ENCODE measurements at regions not wholly inside any gene's neighbourhood (a gene's known extent, or its start where the extent isn't known, plus 50 kb on each side); places are given as distances from the start of the nearest gene placed in this dataset.

GRCh38 chr16:13390986-13391305 lies 489.5 kb downstream of the SHISA9 start:
- TF ChIP-seq, protein P1, sequence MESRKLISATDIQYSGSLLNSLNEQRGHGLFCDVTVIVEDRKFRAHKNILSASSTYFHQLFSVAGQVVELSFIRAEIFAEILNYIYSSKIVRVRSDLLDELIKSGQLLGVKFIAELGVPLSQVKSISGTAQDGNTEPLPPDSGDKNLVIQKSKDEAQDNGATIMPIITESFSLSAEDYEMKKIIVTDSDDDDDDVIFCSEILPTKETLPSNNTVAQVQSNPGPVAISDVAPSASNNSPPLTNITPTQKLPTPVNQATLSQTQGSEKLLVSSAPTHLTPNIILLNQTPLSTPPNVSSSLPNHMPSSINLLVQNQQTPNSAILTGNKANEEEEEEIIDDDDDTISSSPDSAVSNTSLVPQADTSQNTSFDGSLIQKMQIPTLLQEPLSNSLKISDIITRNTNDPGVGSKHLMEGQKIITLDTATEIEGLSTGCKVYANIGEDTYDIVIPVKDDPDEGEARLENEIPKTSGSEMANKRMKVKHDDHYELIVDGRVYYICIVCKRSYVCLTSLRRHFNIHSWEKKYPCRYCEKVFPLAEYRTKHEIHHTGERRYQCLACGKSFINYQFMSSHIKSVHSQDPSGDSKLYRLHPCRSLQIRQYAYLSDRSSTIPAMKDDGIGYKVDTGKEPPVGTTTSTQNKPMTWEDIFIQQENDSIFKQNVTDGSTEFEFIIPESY (IDR thresholded peaks at IDR 0.05), result no peak
- no peak for TF ChIP-seq TAF1 (conservative IDR thresholded peaks at IDR 0.05)
- TF ChIP-seq HNF4A (conservative IDR thresholded peaks at IDR 0.05), result no peak
- TF ChIP-seq SP1 (IDR thresholded peaks at IDR 0.05), result no peak
- no peak for TF ChIP-seq ATF3 (IDR thresholded peaks at IDR 0.05)
- no peak for TF ChIP-seq FOXA1 (IDR thresholded peaks at IDR 0.05)
- TF ChIP-seq RAD21 (IDR thresholded peaks at IDR 0.05), result no peak
- no peak for TF ChIP-seq NR2F2 (IDR thresholded peaks at IDR 0.05)
- no peak for TF ChIP-seq GABPA (IDR thresholded peaks at IDR 0.05 in 1 of 2, conservative IDR thresholded peaks at IDR 0.05 in 1 of 2)
- no peak for TF ChIP-seq REST (IDR thresholded peaks at IDR 0.05)
- no peak for TF ChIP-seq EGR1 (IDR thresholded peaks at IDR 0.05; ENCODE audit: low read depth in 2 of 2)
- TF ChIP-seq YY1 (IDR thresholded peaks at IDR 0.05), result no peak
- no peak for TF ChIP-seq JUND (IDR thresholded peaks at IDR 0.05)
- TF ChIP-seq MAX (IDR thresholded peaks at IDR 0.05), result no peak
- TF ChIP-seq FOXA2 (IDR thresholded peaks at IDR 0.05), result no peak
- TF ChIP-seq, protein P2, sequence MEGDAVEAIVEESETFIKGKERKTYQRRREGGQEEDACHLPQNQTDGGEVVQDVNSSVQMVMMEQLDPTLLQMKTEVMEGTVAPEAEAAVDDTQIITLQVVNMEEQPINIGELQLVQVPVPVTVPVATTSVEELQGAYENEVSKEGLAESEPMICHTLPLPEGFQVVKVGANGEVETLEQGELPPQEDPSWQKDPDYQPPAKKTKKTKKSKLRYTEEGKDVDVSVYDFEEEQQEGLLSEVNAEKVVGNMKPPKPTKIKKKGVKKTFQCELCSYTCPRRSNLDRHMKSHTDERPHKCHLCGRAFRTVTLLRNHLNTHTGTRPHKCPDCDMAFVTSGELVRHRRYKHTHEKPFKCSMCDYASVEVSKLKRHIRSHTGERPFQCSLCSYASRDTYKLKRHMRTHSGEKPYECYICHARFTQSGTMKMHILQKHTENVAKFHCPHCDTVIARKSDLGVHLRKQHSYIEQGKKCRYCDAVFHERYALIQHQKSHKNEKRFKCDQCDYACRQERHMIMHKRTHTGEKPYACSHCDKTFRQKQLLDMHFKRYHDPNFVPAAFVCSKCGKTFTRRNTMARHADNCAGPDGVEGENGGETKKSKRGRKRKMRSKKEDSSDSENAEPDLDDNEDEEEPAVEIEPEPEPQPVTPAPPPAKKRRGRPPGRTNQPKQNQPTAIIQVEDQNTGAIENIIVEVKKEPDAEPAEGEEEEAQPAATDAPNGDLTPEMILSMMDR (IDR thresholded peaks at IDR 0.05; ENCODE audit: low read depth, low read length, missing input control), result no peak
- TF ChIP-seq HNF4G (IDR thresholded peaks at IDR 0.05), result no peak
- TF ChIP-seq RXRA (IDR thresholded peaks at IDR 0.05), result no peak
- Histone ChIP-seq H3K4me3 (ENCODE audit: low read depth in 1 of 3, low read length in 3 of 3) (no peak overlapping the region), H3K9me3 (ENCODE audit: control insufficient read depth in 4 of 4, low read length in 3 of 4) (no peaks in the 10 kb centered on the region), H3K4me1 (ENCODE audit: control insufficient read depth in 4 of 4, insufficient read depth in 4 of 4, low read length in 3 of 4) (no peaks in the 10 kb centered on the region), H3K9ac (ENCODE audit: low read depth in 1 of 2, low read length in 2 of 2) (no peak overlapping the region), H3K36me3 (ENCODE audit: control insufficient read depth in 4 of 4, insufficient read depth in 3 of 4, low read depth in 1 of 4, low read length in 3 of 4) (peaks cover 0 to 3% (median 0%) of the 10 kb centered on the region in 4 donors), H3K27ac (ENCODE audit: low read depth in 1 of 2, low read length in 2 of 2) (no peak overlapping the region), H3K27me3 (ENCODE audit: control insufficient read depth in 4 of 4, insufficient read depth in 4 of 4, low read length in 3 of 4) (no peaks in the 10 kb centered on the region)
- DNase-seq (ENCODE audit: low spot score), result no peak

- Histone ChIP-seq H3K36me3 (ENCODE audit: control insufficient read depth in 4 of 4, insufficient read depth in 3 of 4, low read depth in 1 of 4, low read length in 3 of 4) (peaks cover 0 to 3% (median 0%) of the 10 kb centered on the region in 4 donors), H3K27me3 (ENCODE audit: control insufficient read depth in 4 of 4, insufficient read depth in 4 of 4, low read length in 3 of 4) (no peaks in the 10 kb centered on the region), H3K9ac (ENCODE audit: low read depth in 1 of 2, low read length in 2 of 2) (no peak overlapping the region), H3K9me3 (ENCODE audit: control insufficient read depth in 4 of 4, low read length in 3 of 4) (no peaks in the 10 kb centered on the region), H3K27ac (ENCODE audit: low read depth in 1 of 2, low read length in 2 of 2) (no peak overlapping the region), H3K4me1 (ENCODE audit: control insufficient read depth in 4 of 4, insufficient read depth in 4 of 4, low read length in 3 of 4) (no peaks in the 10 kb centered on the region), H3K4me3 (ENCODE audit: low read depth in 1 of 3, low read length in 3 of 3) (no peak overlapping the region)
- TF ChIP-seq, protein P2 (IDR thresholded peaks at IDR 0.05; ENCODE audit: low read depth, low read length, missing input control), result no peak
- no peak for TF ChIP-seq TAF1 (conservative IDR thresholded peaks at IDR 0.05)
- WGBS, result 85% methylated on average over 3 of the region's 3 CpGs
- no peak for DNase-seq (ENCODE audit: low spot score)
These were observed 489.9 kb downstream of the SHISA9 start for GRCh38 chr16:13391337-13391736.

Measured in liver (tissue), 8 donors.